ENCODE measurements at regions not wholly inside any gene's neighbourhood (a gene's known extent, or its start where the extent isn't known, plus 50 kb on each side); places are given as distances from the start of the nearest gene placed in this dataset.
"Not testable (repeated sequence)": the region's sequence is repeated elsewhere in the genome, so short reads cannot be mapped to it uniquely, and the experiment has no call there.

- DNase-seq: no peak
These were observed 341.1 kb downstream of the PDCD6IP start for GRCh38 chr3:34139566-34139965.

GRCh38 chr3:34140616-34141015, 342.2 kb downstream of the PDCD6IP start:
- DNase-seq: no peak

- peak; percentile 23 for DNase-seq
These were observed 343.5 kb downstream of the PDCD6IP start for GRCh38 chr3:34141841-34142337.

- no peak for DNase-seq
These were observed 347.4 kb downstream of the PDCD6IP start for GRCh38 chr3:34145796-34146195.

- no peak for DNase-seq
These were observed 348.2 kb downstream of the PDCD6IP start for GRCh38 chr3:34146596-34146995.

- DNase-seq: no peak
These were observed 352.6 kb downstream of the PDCD6IP start for GRCh38 chr3:34150992-34151391.

GRCh38 chr3:34152656-34153055, 354.2 kb downstream of the PDCD6IP start:
- no peak for DNase-seq

- no peak for DNase-seq
These were observed 356.7 kb downstream of the PDCD6IP start for GRCh38 chr3:34155108-34155507.

- DNase-seq: no peak
These were observed 357.2 kb downstream of the PDCD6IP start for GRCh38 chr3:34155666-34156065.

- DNase-seq: no peak
These were observed 359.1 kb downstream of the PDCD6IP start for GRCh38 chr3:34157491-34157890.

- DNase-seq: no peak
These were observed 361.4 kb downstream of the PDCD6IP start for GRCh38 chr3:34159613-34160420.

GRCh38 chr3:34169636-34170035, 371.2 kb downstream of the PDCD6IP start:
- not testable (repeated sequence) for DNase-seq

- peak; percentile 23 for DNase-seq
These were observed 376.3 kb downstream of the PDCD6IP start for GRCh38 chr3:34174740-34175139.

GRCh38 chr3:34175636-34176176, 377.3 kb downstream of the PDCD6IP start:
- peak; percentile 36 for DNase-seq

- no peak for DNase-seq
These were observed 378.3 kb downstream of the PDCD6IP start for GRCh38 chr3:34176723-34177122.

GRCh38 chr3:34178415-34178814, 380.0 kb downstream of the PDCD6IP start:
- no peak for DNase-seq

GRCh38 chr3:34179716-34180115, 381.3 kb downstream of the PDCD6IP start:
- DNase-seq: no peak

- DNase-seq: no peak
These were observed 382.1 kb downstream of the PDCD6IP start for GRCh38 chr3:34180532-34180931.

GRCh38 chr3:34183114-34183513, 384.7 kb downstream of the PDCD6IP start:
- no peak for DNase-seq

GRCh38 chr3:34183611-34184340, 385.3 kb downstream of the PDCD6IP start:
- peak; percentile 93 for DNase-seq

GRCh38 chr3:34185301-34185700, 386.9 kb downstream of the PDCD6IP start:
- DNase-seq: no peak

GRCh38 chr3:34189133-34189532, 390.7 kb downstream of the PDCD6IP start:
- no peak for DNase-seq

- DNase-seq: no peak
These were observed 398.5 kb downstream of the PDCD6IP start for GRCh38 chr3:34196914-34197313.

- DNase-seq: no peak
These were observed 399.9 kb downstream of the PDCD6IP start for GRCh38 chr3:34198309-34198708.

Data from NCI-H2171 treated with DMSO at 0.1 percent for 48 hours (cell line).